Panc1 (cell line): ENCODE measurements at regions not wholly inside any gene's neighbourhood (a gene's known extent, or its start where the extent isn't known, plus 50 kb on each side); places are given as distances from the start of the nearest gene placed in this dataset.
"Not testable (repeated sequence)": the region's sequence is repeated elsewhere in the genome, so short reads cannot be mapped to it uniquely, and the experiment has no call there.

ENCODE experiments used
- ATAC-seq: fragments of 200-7000 bp; cut with Tn5 transposase; 2 replicates; pipeline ENCODE4 v1.9.1; 2020; ENCODE audit warnings: mild to moderate bottlenecking, moderate library complexity
- BruUV-seq: library from RNA; stranded (reverse); fragments of 400-500 nt; replicated peaks from 2 replicates; lab custom pipeline; 2021; lab: Mats Ljungman, UMichigan
- CTCF ChIA-PET: fragments of 300-600 bp; sonication (Branson Sonifier 250); formaldehyde crosslinking; loops from one replicate; lab custom pipeline; 2022; ENCODE audit warnings: antibody characterized with exemption; lab: Charles Lee
- POLR2A ChIA-PET: fragments of 300-600 bp; sonication (Branson Sonifier 250); formaldehyde crosslinking; loops from one replicate; lab custom pipeline; 2022; ENCODE audit warnings: antibody characterized with exemption; lab: Charles Lee
- DNase-seq: peaks from one replicate; pipeline ENCODE4 v3.0.0-alpha.2; 2010; ENCODE audit warnings: low read depth, low spot score
- H3K27ac ChIP-seq: 2 replicates; pipeline ENCODE4 v1.5.1; 2011; ENCODE audit warnings: mild to moderate bottlenecking, low read length, inconsistent platforms
- H3K27me3 ChIP-seq: fragments of 200-500 bp; sonication (Bioruptor generic); 2 replicates; pipeline ENCODE4 v1.6.0; 2014; ENCODE audit warnings: low read length, inconsistent platforms; ENCODE audit not compliant: control insufficient read depth, insufficient read depth
- H3K36me3 ChIP-seq: fragments of 200-500 bp; sonication (Bioruptor generic); 2 replicates; pipeline ENCODE4 v1.5.1; 2014; ENCODE audit warnings: inconsistent platforms, mild to moderate bottlenecking, low read length, moderate library complexity; ENCODE audit not compliant: control insufficient read depth, insufficient read depth
- H3K4me1 ChIP-seq: 2 replicates; pipeline ENCODE4 v1.5.1; 2011; ENCODE audit warnings: inconsistent platforms, mild to moderate bottlenecking, low read length, moderate library complexity; ENCODE audit not compliant: control insufficient read depth, insufficient read depth
- H3K4me3 ChIP-seq, 2 experiments: 2 replicates each; pipeline ENCODE4 v1.5.1; 2011 to 2012; ENCODE audit warnings: low read depth in 2 of 2, low read length in 2 of 2, mild to moderate bottlenecking in 2 of 2, inconsistent platforms in 1 of 2, moderate library complexity in 1 of 2
- H3K9me3 ChIP-seq: fragments of 200-500 bp; sonication (Bioruptor generic); 2 replicates; pipeline ENCODE4 v1.5.1; 2014; ENCODE audit warnings: low read depth, mild to moderate bottlenecking, inconsistent platforms, low read length, moderate library complexity; ENCODE audit not compliant: control insufficient read depth, insufficient read depth
- POLR2AphosphoS5 ChIP-seq: IDR thresholded peaks from 2 replicates; pipeline ENCODE4 v1.6.1; 2012; ENCODE audit warnings: mild to moderate bottlenecking, low read depth, low read length, moderate library complexity
- SIN3A ChIP-seq: IDR thresholded peaks from 2 replicates; pipeline ENCODE4 v1.6.1; 2012; ENCODE audit warnings: low read depth, mild to moderate bottlenecking, low read length, moderate library complexity, borderline replicate concordance; ENCODE audit not compliant: insufficient read depth
- TCF7L2 ChIP-seq: IDR thresholded peaks from 2 replicates; pipeline ENCODE4 v1.6.1; 2011; ENCODE audit warnings: mild to moderate bottlenecking, low read depth, low read length, inconsistent platforms
- in situ Hi-C: cut with HindIII; loops from 2 replicates; pipeline ENCODE4 v1.10.0; 2016; ENCODE audit warnings: low sequenced_read_pairs, low pct_unique_long_range_greater_than_20kb
- intact Hi-C: fragments of 100-400 bp; cut with micrococcal nuclease; formaldehyde crosslinking; loops from one replicate; pipeline ENCODE4 v1.10.0; 2022; ENCODE audit not compliant: unreplicated experiment
- TF ChIP-seq, protein P1 (sequence below): fragments of 450-650 bp; IDR thresholded peaks from 2 replicates; pipeline ENCODE4 v1.5.1; 2017; ENCODE audit warnings: mild to moderate bottlenecking
- TF ChIP-seq, protein P2 (sequence below), 2 experiments: IDR thresholded peaks; 2 replicates each; pipeline ENCODE4 v1.6.1; 2011 to 2012; ENCODE audit warnings: low read depth in 2 of 2, control low read depth in 1 of 2, low read length in 1 of 2, mild to moderate bottlenecking in 1 of 2, moderate library complexity in 1 of 2; ENCODE audit not compliant: insufficient read depth in 1 of 2

DNA sequence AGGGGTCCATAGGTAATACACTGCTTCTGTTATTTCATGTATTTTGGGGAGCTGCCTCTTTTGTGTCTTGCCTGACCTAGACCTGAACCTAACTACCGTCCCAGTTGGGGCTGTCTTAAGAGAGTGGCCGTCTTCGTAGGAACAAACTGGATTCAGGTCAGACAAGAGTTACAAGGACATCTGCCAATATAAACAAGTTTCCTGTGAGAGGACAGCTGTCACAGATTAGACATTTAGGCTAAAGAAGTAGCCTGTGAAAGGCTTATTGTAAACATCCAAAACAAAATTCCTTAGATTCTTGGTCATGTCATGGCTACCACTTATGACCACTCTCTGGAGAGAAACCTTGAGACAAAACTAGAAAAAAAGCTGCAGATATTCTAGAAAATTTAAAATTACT lies 797.6 kb upstream of the AADAT start:
- in situ Hi-C loops (no loop called here), intact Hi-C loops (no loop called here)
- POLR2A ChIA-PET = no interaction called here

DNA sequence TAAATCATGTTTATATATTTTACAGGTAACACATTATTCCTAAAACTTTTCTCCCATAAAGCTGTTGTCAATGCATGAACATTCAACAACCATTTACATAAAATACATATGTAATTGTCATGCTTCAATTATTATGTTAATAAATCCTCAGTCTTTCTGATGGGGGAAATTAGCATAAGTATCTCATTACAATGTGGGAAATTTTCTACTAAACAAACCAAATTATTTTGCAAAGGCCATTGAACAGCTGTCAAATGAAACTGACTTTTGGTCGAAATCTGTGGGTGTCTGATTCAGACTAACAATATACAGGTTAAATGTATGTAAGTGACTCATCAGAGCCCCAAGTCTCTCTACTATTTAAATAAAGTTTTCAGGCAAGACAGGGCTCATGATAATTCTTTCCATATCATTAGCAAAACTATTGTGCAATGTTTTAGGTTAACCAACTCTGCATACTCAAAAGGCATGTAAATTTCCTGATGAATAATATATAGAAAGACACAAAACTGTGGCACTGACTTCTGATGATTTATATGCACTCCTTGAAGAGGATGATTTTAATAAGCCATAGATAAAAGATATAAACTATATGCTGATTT lies 795.3 kb upstream of the AADAT start:
- in situ Hi-C loops = no loop called here
- no TSS peak for BruUV-seq
- no peaks in the 10 kb centered on the region for H3K27me3 ChIP-seq
- ChIA-PET CTCF (no interaction called here), POLR2A (no interaction called here)
- intact Hi-C loops = no loop called here
- ATAC-seq (no peak), DNase-seq (no peak)
- no peaks in the 10 kb centered on the region for H3K36me3 ChIP-seq
- H3K9me3 ChIP-seq = no peaks in the 10 kb centered on the region
- H3K4me3 ChIP-seq = no peak overlapping the region
- no peaks in the 10 kb centered on the region for H3K4me1 ChIP-seq
- TF ChIP-seq POLR2AphosphoS5 = no peak
- no peak for TF ChIP-seq TCF7L2
- no peak for TF ChIP-seq SIN3A
- TF ChIP-seq, protein P1, sequence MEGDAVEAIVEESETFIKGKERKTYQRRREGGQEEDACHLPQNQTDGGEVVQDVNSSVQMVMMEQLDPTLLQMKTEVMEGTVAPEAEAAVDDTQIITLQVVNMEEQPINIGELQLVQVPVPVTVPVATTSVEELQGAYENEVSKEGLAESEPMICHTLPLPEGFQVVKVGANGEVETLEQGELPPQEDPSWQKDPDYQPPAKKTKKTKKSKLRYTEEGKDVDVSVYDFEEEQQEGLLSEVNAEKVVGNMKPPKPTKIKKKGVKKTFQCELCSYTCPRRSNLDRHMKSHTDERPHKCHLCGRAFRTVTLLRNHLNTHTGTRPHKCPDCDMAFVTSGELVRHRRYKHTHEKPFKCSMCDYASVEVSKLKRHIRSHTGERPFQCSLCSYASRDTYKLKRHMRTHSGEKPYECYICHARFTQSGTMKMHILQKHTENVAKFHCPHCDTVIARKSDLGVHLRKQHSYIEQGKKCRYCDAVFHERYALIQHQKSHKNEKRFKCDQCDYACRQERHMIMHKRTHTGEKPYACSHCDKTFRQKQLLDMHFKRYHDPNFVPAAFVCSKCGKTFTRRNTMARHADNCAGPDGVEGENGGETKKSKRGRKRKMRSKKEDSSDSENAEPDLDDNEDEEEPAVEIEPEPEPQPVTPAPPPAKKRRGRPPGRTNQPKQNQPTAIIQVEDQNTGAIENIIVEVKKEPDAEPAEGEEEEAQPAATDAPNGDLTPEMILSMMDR = no peak
- TF ChIP-seq, protein P2, sequence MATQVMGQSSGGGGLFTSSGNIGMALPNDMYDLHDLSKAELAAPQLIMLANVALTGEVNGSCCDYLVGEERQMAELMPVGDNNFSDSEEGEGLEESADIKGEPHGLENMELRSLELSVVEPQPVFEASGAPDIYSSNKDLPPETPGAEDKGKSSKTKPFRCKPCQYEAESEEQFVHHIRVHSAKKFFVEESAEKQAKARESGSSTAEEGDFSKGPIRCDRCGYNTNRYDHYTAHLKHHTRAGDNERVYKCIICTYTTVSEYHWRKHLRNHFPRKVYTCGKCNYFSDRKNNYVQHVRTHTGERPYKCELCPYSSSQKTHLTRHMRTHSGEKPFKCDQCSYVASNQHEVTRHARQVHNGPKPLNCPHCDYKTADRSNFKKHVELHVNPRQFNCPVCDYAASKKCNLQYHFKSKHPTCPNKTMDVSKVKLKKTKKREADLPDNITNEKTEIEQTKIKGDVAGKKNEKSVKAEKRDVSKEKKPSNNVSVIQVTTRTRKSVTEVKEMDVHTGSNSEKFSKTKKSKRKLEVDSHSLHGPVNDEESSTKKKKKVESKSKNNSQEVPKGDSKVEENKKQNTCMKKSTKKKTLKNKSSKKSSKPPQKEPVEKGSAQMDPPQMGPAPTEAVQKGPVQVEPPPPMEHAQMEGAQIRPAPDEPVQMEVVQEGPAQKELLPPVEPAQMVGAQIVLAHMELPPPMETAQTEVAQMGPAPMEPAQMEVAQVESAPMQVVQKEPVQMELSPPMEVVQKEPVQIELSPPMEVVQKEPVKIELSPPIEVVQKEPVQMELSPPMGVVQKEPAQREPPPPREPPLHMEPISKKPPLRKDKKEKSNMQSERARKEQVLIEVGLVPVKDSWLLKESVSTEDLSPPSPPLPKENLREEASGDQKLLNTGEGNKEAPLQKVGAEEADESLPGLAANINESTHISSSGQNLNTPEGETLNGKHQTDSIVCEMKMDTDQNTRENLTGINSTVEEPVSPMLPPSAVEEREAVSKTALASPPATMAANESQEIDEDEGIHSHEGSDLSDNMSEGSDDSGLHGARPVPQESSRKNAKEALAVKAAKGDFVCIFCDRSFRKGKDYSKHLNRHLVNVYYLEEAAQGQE (IDR thresholded peaks at IDR 0.05; ENCODE audit: insufficient read depth in 1 of 2, low read depth in 2 of 2, low read length in 1 of 2) = no peak
- H3K27ac ChIP-seq = no peak overlapping the region

More for the DNA sequence above, 797.6 kb upstream of the AADAT start:
- ATAC-seq (no peak), DNase-seq (no peak)
- Histone ChIP-seq H3K27ac (no peak overlapping the region), H3K4me3 (no peak overlapping the region), H3K9me3 (no peaks in the 10 kb centered on the region), H3K36me3 (no peaks in the 10 kb centered on the region), H3K4me1 (no peaks in the 10 kb centered on the region), H3K27me3 (no peaks in the 10 kb centered on the region)
- CTCF ChIA-PET = no interaction called here
- TF ChIP-seq, protein P1 = no peak
- TF ChIP-seq TCF7L2 (no peak), SIN3A (no peak), POLR2AphosphoS5 (no peak)
- TF ChIP-seq, protein P2 (IDR thresholded peaks at IDR 0.05; ENCODE audit: insufficient read depth in 1 of 2, low read depth in 2 of 2, low read length in 1 of 2) = no peak
- no TSS peak for BruUV-seq

DNA sequence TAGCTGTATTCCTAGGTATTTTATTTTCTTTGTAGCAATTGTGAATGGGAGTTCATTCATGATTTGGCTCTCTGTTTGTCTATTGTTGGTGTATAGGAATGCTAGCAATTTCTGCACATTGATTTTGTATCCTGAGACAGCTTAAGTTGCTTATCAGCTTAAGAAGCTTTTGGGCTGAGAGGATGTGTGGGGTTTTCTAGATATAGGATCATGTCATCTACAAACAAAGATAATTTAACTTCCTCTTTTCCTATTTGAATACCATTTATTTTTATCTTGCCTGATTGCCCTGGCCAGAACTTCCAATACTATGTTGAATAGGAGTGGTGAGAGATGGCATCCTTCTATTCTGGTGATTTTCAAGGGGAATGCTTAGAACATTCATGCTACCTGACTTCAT lies 791.9 kb upstream of the AADAT start:
- CTCF ChIA-PET, H3K4me1 ChIP-seq, H3K9me3 ChIP-seq, in situ Hi-C loops, DNase-seq, BruUV-seq, H3K36me3 ChIP-seq, ATAC-seq, H3K27me3 ChIP-seq, intact Hi-C loops, POLR2A ChIA-PET, H3K27ac ChIP-seq, H3K4me3 ChIP-seq: not testable (repeated sequence)
